Hematopoietic multipotent progenitor cell treated with erythropoietin and hydrocortisone succinate and interleukin-3 and kit ligand, for 4 days (in vitro differentiated cells): ENCODE measurements at regions not wholly inside any gene's neighbourhood (a gene's known extent, or its start where the extent isn't known, plus 50 kb on each side); places are given as distances from the start of the nearest gene placed in this dataset.

Experiments used
- DNase-seq: peaks from one replicate; pipeline ENCODE4 v3.0.0-alpha.2; 2015

- no peak for DNase-seq
Observed at GRCh38 chr13:78325585-78325984, 277.8 kb downstream of the POU4F1 start.

DNA sequence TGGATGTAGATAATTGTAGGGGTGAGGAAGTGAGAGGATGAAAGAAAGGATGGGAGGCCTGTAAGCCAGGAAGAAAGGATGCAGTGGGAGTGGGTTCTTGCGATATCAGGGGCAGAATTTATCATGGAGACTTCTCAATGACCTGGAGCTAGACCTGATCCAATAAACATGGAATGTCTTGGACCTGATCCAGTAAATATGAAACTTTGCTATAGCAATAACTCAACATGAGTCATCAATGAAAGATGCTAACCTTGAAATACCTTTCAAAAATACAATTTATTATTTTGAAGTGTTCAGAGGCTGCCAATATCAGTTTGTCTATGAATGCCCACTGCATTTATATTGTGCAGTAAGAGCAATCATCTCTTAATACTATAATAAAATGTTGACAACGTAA is 279.5 kb downstream of the POU4F1 start:
- DNase-seq: no peak

GRCh38 chr13:78323040-78323439 is 280.3 kb downstream of the POU4F1 start:
- no peak for DNase-seq

- DNase-seq: peak; percentile 2
Observed at GRCh38 chr13:78319101-78319627, 284.2 kb downstream of the POU4F1 start.

DNA sequence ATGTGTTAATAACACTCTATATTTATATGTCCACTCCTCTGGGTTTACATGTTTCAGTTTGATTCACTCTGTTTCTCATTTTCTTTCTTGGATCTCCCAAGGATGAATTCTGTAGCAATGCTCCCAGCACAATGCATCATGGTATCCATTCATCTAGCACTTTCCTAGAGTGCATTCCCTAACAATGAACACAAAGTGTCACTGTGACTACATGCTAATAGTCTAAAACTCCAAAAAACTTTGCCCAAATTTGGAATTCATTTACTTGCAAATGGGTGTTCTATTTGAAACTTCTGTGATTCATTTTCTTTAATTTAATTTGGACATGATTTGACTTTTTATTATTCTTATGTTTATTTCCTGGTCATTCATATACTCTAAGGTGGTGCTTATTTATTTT is 286.3 kb downstream of the POU4F1 start:
- DNase-seq: peak; percentile 3

- DNase-seq: no peak
Observed at GRCh38 chr13:78309497-78310180, 293.7 kb downstream of the POU4F1 start.

DNA sequence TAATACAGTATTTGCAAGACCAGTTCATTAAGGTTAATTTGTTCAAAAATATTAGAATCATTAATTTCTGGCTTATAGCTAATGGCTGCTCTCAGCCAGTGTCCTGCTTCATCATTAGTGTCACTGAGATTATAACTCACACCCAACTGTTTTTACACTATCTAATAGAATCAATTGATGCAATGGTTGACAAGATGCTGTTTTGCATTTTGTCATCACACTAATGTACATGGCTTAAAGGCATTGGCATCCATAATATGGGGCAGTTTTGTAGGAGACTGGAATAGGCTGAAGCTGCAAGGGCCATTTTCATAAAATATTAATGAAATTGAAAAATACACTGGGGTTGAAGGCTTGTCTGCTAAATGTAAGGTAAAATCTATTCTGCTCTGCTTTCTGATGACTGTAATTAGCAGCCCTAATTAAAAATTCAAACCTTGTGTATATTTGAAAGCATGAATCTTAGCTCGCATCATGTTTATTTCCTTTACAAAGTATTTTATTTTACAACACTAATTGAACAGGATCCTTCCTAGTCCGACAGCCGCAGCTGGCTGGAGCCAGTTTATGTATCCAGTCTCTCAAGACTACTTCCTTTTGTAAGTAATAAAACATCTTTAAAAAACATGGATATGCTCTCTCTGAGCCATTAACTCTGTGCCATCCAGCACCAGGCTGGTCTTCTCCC is 296.7 kb downstream of the POU4F1 start:
- no peak for DNase-seq

- DNase-seq: no peak
Observed at GRCh38 chr13:78305171-78305570, 298.2 kb downstream of the POU4F1 start.

GRCh38 chr13:78299832-78300623 is 303.3 kb downstream of the POU4F1 start:
- DNase-seq: no peak

DNA sequence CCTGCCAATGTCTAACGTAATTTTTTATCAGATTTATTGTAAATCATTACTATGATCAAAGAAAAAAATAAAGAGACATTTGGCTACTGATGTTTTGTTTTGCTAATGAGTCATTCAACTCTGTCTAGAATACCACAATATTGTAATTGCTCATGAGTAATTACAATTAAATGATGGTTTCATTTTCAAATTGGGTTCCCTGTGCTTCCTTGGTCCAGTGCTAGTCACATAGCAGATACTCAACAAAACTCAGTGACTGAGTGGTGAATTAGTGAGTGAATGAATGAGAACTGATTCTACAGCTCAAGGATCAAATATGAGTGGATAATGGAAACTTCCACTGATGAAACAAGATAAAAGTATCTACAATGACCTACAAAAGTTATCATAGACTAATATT is 304.7 kb downstream of the POU4F1 start:
- no peak for DNase-seq

GRCh38 chr13:78286748-78287147 is 316.6 kb downstream of the POU4F1 start:
- no peak for DNase-seq

GRCh38 chr13:78265098-78265497 is 338.3 kb downstream of the POU4F1 start:
- DNase-seq: no peak

DNA sequence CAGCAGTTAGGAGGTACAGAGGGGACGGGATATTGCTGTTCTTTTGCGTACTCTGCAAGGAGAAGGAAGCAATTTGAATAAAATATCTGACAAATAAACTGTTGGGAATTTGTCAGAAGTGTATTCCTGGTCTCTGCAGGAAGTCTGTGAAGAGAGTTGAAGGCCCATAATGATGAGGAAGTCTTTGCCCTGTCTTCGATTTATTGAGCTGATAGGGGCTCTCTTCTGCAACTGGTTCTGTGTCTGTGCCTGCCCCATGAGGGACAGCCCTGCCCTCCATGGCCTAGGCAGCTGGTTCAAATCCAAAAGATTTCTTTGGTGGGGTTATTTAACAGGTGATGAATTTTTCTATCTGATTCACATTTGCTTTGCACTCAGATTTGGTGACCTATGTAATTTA is 339.7 kb upstream of the EDNRB start:
- no peak for DNase-seq

DNA sequence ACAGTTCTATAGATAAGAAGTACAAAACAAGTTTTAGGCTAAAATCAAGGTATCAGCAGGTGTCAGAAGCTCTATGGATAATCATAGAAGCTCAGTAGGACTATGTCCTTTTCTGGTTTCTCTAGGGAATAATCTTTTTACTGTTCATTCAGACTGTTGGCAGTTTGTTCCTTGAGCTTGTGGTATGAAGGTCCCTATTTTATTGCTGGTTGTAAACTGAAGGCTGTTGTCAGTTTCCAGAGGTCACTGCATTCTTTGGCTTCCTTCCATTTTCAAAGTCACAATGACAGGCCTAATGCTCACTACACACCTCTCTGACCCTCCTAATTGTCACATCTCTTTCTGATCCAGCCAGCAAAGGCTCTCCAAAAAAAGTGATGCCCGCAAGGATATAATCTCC is 337.9 kb upstream of the EDNRB start:
- DNase-seq: no peak

GRCh38 chr13:78254113-78254512 is 335.5 kb upstream of the EDNRB start:
- DNase-seq: no peak

DNA sequence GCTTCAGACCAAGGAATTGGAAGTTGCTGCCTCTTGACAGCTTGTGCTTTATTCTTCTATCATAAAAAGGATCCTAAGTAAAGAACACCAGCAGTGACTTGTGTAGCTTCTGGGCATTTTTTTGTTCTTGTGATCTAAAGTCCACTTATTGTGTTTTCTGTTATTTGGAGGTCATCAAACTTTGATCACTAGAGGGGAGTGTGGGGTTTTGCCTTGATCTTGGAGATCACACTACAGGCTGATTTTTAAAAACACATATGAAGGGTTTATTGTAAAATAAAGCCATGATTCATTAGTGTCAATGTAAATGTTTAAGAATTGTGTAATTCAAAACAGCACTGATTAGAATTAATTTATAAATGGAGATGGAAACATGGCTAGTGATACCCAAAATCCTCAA is 328.7 kb upstream of the EDNRB start:
- no peak for DNase-seq

GRCh38 chr13:78241278-78241919 is 322.8 kb upstream of the EDNRB start:
- DNase-seq: peak; percentile 64

DNA sequence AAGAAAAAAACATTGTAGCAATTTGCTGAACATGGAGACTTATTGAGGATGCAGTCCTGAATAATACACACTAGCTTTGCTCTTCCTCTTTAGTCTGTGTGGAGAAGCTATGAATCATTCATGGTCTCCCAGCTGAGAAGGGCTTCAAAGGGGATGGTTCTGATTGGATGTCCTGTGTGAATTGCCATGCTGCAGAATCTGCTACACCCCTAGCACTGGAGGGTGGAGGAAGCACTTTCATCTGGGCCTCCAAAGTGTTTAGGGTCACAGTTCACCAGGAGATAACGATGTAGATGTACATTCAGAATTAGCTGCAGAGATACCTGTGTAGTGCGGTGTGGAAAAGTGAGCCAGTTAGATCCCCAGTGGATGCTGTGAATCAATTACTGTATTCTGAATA is 321.1 kb upstream of the EDNRB start:
- DNase-seq: peak; percentile 1

- no peak for DNase-seq
Observed at GRCh38 chr13:78238911-78239310, 320.3 kb upstream of the EDNRB start.

DNA sequence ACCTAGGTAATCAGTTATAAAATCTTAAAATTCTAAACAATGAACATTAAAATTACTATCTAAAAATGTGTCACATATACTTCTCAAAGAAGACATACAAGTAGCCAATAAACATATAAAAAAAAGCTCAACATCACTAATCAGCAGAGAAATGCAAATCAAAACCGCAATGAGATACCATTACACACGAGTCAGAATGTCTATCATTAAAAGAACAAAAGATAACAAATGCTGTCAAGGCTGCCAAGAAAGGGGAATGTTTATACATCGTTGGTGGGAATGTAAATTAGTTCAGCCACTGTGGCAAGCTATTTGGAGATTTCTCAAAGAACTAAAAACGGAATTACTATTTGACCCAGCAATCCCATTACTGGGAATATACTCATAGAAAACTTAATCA is 310.3 kb upstream of the EDNRB start:
- no peak for DNase-seq

GRCh38 chr13:78228211-78228610 is 309.6 kb upstream of the EDNRB start:
- DNase-seq: no peak

DNA sequence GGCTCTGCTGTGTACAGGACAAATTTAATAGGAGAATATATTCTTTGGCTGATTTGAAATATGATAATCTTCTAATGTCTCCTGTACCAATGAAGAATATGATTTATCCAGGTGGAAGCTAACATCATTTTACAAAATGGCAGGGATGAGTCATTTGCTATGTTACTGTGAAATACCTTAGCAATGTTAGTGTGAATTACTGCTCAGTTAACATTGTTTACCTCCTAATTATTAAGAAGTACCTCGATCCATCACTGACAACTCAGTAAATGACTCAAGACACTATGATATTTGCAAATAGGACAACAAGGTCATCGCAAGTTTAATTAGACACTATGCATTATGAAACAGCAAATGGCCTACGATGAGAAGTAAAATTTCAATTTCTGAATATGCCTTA is 309.1 kb upstream of the EDNRB start:
- DNase-seq: no peak

DNA sequence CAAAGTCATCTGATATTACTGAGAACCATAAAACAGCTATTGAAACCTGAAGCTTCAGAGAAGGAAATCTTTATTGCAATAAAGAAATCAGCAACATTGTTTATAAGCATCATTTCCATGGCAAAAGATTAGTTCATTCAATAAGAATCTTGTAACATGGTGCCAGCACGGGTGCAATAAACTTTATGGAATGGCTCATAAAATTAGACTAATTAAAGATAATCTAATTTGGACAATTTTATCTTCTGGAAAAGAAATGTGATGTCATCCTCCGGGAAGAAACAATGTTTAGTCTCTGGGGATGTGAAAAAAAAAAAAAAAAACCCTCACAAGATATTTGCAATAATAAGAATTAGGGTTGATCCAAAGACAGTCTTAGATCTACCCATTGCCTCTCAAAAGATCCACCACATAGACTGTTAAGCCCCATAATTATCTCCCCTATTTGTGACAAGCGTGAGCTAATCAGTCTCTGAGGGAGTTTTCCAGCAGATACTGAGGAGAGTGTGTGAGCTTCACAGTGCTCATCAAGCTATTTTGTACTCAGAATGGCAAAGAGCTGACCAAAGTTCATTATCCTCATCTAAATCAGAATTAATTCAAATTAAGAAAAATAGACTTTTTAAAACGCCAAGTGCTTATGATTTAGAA is 297.0 kb upstream of the EDNRB start:
- no peak for DNase-seq
